ENCODE measurements at regions not wholly inside any gene's neighbourhood (a gene's known extent, or its start where the extent isn't known, plus 50 kb on each side); places are given as distances from the start of the nearest gene placed in this dataset.

GRCh38 chr2:217334561-217334960 lies 474.7 kb upstream of the TNP1 start:
- H3K9me3 Mint-ChIP-seq, result no peaks in the 10 kb centered on the region
- no peak overlapping the region for H3K4me3 Mint-ChIP-seq
- peaks cover 85% of the 10 kb centered on the region for H3K4me1 Mint-ChIP-seq
- no peak for DNase-seq
- no peak for TF ChIP-seq CTCF (IDR thresholded peaks at IDR 0.05)
- H3K27me3 Mint-ChIP-seq (ENCODE audit: low read depth, poor library complexity), result no peaks in the 10 kb centered on the region
- H3K36me3 Mint-ChIP-seq (ENCODE audit: low read depth), result no peaks in the 10 kb centered on the region
- no peak overlapping the region for H3K27ac Mint-ChIP-seq

GRCh38 chr2:217332866-217333265 lies 473.0 kb upstream of the TNP1 start:
- H3K4me3 Mint-ChIP-seq, result no peak overlapping the region

GRCh38 chr2:217332417-217332791 lies 472.5 kb upstream of the TNP1 start:
- Mint-ChIP-seq H3K4me1 (peaks cover 77% of the 10 kb centered on the region), H3K27ac (peak overlapping the region; percentile 98)

More at GRCh38 chr2:217332866-217333265, 473.0 kb upstream of the TNP1 start:
- no peaks in the 10 kb centered on the region for H3K27me3 Mint-ChIP-seq (ENCODE audit: low read depth, poor library complexity)
- no peak for DNase-seq
- no peak for TF ChIP-seq CTCF (IDR thresholded peaks at IDR 0.05)
- no peaks in the 10 kb centered on the region for H3K36me3 Mint-ChIP-seq (ENCODE audit: low read depth)
- peaks cover 76% of the 10 kb centered on the region for H3K4me1 Mint-ChIP-seq
- peak overlapping the region; percentile 57 for H3K27ac Mint-ChIP-seq
- H3K9me3 Mint-ChIP-seq, result no peaks in the 10 kb centered on the region

GRCh38 chr2:217331523-217332416 lies 471.9 kb upstream of the TNP1 start:
- H3K27me3 Mint-ChIP-seq (ENCODE audit: low read depth, poor library complexity), result peaks cover 5% of the 10 kb centered on the region
- TF ChIP-seq CTCF (IDR thresholded peaks at IDR 0.05), result no peak
- H3K36me3 Mint-ChIP-seq (ENCODE audit: low read depth), result no peaks in the 10 kb centered on the region
- H3K27ac Mint-ChIP-seq, result peak overlapping the region; percentile 98
- DNase-seq, result peak; percentile 10
- H3K4me3 Mint-ChIP-seq, result no peak overlapping the region
- peaks cover 71% of the 10 kb centered on the region for H3K4me1 Mint-ChIP-seq
- H3K9me3 Mint-ChIP-seq, result no peaks in the 10 kb centered on the region

More at GRCh38 chr2:217332417-217332791, 472.5 kb upstream of the TNP1 start:
- H3K4me3 Mint-ChIP-seq, result no peak overlapping the region
- TF ChIP-seq CTCF (IDR thresholded peaks at IDR 0.05), result no peak
- DNase-seq, result no peak
- H3K27me3 Mint-ChIP-seq (ENCODE audit: low read depth, poor library complexity), result peaks cover 2% of the 10 kb centered on the region
- H3K36me3 Mint-ChIP-seq (ENCODE audit: low read depth), result no peaks in the 10 kb centered on the region
- no peaks in the 10 kb centered on the region for H3K9me3 Mint-ChIP-seq

GRCh38 chr2:217330647-217331046 lies 470.8 kb upstream of the TNP1 start:
- Mint-ChIP-seq H3K27me3 (ENCODE audit: low read depth, poor library complexity) (peaks cover 5% of the 10 kb centered on the region), H3K9me3 (peaks cover 3% of the 10 kb centered on the region), H3K36me3 (ENCODE audit: low read depth) (peaks cover 2% of the 10 kb centered on the region), H3K4me3 (no peak overlapping the region), H3K4me1 (peaks cover 61% of the 10 kb centered on the region), H3K27ac (no peak overlapping the region)
- no peak for DNase-seq
- TF ChIP-seq CTCF (IDR thresholded peaks at IDR 0.05), result no peak

- Mint-ChIP-seq H3K4me1 (peaks cover 48% of the 10 kb centered on the region), H3K4me3 (no peak overlapping the region), H3K27ac (no peak overlapping the region), H3K27me3 (ENCODE audit: low read depth, poor library complexity) (peaks cover 9% of the 10 kb centered on the region), H3K9me3 (peaks cover 16% of the 10 kb centered on the region), H3K36me3 (ENCODE audit: low read depth) (peaks cover 18% of the 10 kb centered on the region)
- DNase-seq, result no peak
- no peak for TF ChIP-seq CTCF (IDR thresholded peaks at IDR 0.05)
Measured at GRCh38 chr2:217329023-217329431, 469.2 kb upstream of the TNP1 start.

Measured in nephron progenitor cell (in vitro differentiated cells).